WTC11 (cell line): ENCODE measurements at regions not wholly inside any gene's neighbourhood (a gene's known extent, or its start where the extent isn't known, plus 50 kb on each side); places are given as distances from the start of the nearest gene placed in this dataset.

ENCODE experiments used
- CREB1 ChIP-seq: sonication (generic); formaldehyde crosslinking; IDR thresholded peaks from 2 replicates; pipeline ENCODE4 v1.8.0; 2023; ENCODE audit warnings: mild to moderate bottlenecking, missing genetic modification reagents
- CTCF ChIP-seq: fragments of 200-600 bp; IDR thresholded peaks from 2 replicates; pipeline ENCODE4 v1.8.0; 2022; ENCODE audit warnings: antibody characterized with exemption
- FOXJ3 ChIP-seq: sonication (generic); formaldehyde crosslinking; IDR thresholded peaks from 2 replicates; pipeline ENCODE4 v1.9.0; 2021; ENCODE audit warnings: missing genetic modification reagents, mild to moderate bottlenecking, borderline replicate concordance
- RELA ChIP-seq: sonication (generic); formaldehyde crosslinking; IDR thresholded peaks from 2 replicates; pipeline ENCODE4 v1.8.1; 2022; ENCODE audit warnings: missing genetic modification reagents, mild to moderate bottlenecking, borderline replicate concordance
- SP1 ChIP-seq: sonication (generic); formaldehyde crosslinking; conservative IDR thresholded peaks from 2 replicates; pipeline ENCODE4 v1.8.1; 2022; ENCODE audit warnings: missing genetic modification reagents
- TEAD4 ChIP-seq: sonication (generic); formaldehyde crosslinking; IDR thresholded peaks from 2 replicates; pipeline ENCODE4 v1.8.0; 2022; ENCODE audit warnings: mild to moderate bottlenecking, missing genetic modification reagents
- TF ChIP-seq, protein P1 (sequence below): sonication (generic); formaldehyde crosslinking; conservative IDR thresholded peaks from 2 replicates; pipeline ENCODE4 v1.8.1; 2023; ENCODE audit warnings: mild to moderate bottlenecking, low read depth, missing genetic modification reagents, moderate library complexity

GRCh38 chr1:79633456-79633855 is 626.9 kb upstream of the ADGRL4 start:
- no peak for TF ChIP-seq CTCF
- TF ChIP-seq, protein P1, sequence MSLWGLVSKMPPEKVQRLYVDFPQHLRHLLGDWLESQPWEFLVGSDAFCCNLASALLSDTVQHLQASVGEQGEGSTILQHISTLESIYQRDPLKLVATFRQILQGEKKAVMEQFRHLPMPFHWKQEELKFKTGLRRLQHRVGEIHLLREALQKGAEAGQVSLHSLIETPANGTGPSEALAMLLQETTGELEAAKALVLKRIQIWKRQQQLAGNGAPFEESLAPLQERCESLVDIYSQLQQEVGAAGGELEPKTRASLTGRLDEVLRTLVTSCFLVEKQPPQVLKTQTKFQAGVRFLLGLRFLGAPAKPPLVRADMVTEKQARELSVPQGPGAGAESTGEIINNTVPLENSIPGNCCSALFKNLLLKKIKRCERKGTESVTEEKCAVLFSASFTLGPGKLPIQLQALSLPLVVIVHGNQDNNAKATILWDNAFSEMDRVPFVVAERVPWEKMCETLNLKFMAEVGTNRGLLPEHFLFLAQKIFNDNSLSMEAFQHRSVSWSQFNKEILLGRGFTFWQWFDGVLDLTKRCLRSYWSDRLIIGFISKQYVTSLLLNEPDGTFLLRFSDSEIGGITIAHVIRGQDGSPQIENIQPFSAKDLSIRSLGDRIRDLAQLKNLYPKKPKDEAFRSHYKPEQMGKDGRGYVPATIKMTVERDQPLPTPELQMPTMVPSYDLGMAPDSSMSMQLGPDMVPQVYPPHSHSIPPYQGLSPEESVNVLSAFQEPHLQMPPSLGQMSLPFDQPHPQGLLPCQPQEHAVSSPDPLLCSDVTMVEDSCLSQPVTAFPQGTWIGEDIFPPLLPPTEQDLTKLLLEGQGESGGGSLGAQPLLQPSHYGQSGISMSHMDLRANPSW (CRISPR knock-in tag), result no peak
- no peak for TF ChIP-seq CREB1 (CRISPR knock-in tag)
- no peak for TF ChIP-seq SP1 (CRISPR knock-in tag)
- TF ChIP-seq RELA (CRISPR knock-in tag), result no peak
- TF ChIP-seq TEAD4 (CRISPR knock-in tag), result no peak
- no peak for TF ChIP-seq FOXJ3 (CRISPR knock-in tag)
